Fibroblast of the aortic adventitia (primary cell): ENCODE measurements at regions not wholly inside any gene's neighbourhood (a gene's known extent, or its start where the extent isn't known, plus 50 kb on each side); places are given as distances from the start of the nearest gene placed in this dataset.

ENCODE experiments used
- DNase-seq: peaks from one replicate; pipeline ENCODE4 v3.0.0-alpha.2; 2010; ENCODE audit warnings: low read depth
- H3K4me3 ChIP-seq: 2 replicates; pipeline ENCODE4 v1.5.1; 2011; ENCODE audit warnings: low read depth, mild to moderate bottlenecking, control low read depth, low read length, moderate library complexity
- TF ChIP-seq, protein P1 (sequence below): IDR thresholded peaks from 2 replicates; pipeline ENCODE4 v1.5.1; 2011; ENCODE audit warnings: mild to moderate bottlenecking, low read length, control low read depth, inconsistent platforms; ENCODE audit not compliant: insufficient read depth

DNA sequence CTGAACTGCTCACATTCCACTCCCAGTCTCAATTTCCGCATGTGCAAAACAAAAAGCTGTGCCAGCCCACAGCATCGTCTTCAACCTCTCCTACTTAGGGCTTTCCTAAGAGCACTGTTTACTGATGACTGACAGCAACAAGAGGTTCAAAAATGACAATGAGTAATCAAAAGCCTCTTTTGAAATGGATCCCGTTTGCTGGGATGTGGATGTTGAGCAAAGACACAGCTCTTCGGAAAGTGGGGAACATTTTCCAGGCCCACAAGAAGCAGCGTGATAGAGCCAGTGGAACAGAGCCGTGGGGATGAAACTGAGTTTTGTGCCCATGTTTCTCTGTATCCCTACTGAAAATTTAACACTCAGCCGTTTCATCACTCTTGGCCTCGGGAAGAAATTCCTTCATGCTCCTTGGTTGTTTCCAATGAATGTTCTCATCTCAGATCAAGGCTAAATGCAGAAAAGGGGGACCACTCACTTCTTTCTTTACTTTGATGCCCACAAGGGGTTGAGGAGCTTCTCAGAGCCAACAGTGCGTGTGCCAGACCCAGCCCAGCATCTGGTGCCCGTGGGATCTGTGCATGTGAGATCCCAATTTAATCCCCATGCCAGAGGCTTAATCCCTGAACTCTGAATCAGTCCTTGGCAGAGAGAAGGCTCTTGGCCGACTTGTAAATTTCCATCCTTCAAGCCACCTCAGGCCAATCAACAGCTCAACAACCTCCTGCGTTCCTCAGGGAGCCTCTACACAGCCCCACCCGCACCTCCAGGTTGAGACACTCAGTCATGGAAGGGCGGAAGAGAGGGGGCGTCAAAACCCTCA lies 230.2 kb upstream of the DAPK1 start:
- DNase-seq = peak; percentile 92
- H3K4me3 ChIP-seq = no peak overlapping the region
- TF ChIP-seq, protein P1, sequence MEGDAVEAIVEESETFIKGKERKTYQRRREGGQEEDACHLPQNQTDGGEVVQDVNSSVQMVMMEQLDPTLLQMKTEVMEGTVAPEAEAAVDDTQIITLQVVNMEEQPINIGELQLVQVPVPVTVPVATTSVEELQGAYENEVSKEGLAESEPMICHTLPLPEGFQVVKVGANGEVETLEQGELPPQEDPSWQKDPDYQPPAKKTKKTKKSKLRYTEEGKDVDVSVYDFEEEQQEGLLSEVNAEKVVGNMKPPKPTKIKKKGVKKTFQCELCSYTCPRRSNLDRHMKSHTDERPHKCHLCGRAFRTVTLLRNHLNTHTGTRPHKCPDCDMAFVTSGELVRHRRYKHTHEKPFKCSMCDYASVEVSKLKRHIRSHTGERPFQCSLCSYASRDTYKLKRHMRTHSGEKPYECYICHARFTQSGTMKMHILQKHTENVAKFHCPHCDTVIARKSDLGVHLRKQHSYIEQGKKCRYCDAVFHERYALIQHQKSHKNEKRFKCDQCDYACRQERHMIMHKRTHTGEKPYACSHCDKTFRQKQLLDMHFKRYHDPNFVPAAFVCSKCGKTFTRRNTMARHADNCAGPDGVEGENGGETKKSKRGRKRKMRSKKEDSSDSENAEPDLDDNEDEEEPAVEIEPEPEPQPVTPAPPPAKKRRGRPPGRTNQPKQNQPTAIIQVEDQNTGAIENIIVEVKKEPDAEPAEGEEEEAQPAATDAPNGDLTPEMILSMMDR = no peak

DNA sequence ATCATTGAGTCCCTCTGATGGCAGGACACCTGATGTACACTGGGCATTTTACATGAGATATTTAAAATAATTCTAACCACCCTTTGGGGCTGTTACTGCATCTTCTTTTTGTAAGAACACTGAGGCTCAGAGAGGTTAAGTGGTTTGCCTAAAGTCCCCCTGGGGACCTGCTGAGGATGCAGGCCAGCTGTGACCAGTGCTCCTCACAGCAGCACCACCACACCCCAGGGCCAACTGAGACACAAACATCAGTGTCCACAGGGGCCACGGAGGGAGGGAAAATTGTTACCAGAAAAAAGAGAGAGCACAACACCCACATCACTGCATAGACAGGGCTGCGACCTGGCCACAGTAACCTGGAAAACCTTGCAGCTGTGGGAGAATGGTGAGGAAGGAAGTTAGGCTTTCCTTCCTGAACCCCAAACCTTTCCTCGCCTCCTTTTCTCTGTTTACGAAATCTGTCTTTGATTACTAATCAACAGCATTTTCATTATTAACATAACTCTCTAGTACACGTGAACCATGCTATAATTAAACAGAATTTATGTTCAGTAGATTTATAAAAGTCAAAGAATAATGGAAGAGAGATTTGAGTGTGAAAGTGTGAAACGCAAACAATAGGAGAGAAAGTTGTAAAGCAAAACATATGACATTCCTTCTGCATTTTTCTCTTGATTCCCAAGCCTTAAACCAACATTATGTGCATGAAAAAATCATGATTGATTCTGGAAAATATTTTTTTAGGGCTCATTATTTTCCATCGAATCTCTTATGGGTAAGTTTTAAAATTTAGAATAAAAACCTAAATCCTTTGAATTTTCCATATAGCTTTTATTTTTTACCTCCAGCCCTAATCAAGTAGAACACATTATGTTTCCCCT lies 228.1 kb upstream of the DAPK1 start:
- DNase-seq = no peak
- TF ChIP-seq, protein P1 = no peak
- H3K4me3 ChIP-seq = no peak overlapping the region

DNA sequence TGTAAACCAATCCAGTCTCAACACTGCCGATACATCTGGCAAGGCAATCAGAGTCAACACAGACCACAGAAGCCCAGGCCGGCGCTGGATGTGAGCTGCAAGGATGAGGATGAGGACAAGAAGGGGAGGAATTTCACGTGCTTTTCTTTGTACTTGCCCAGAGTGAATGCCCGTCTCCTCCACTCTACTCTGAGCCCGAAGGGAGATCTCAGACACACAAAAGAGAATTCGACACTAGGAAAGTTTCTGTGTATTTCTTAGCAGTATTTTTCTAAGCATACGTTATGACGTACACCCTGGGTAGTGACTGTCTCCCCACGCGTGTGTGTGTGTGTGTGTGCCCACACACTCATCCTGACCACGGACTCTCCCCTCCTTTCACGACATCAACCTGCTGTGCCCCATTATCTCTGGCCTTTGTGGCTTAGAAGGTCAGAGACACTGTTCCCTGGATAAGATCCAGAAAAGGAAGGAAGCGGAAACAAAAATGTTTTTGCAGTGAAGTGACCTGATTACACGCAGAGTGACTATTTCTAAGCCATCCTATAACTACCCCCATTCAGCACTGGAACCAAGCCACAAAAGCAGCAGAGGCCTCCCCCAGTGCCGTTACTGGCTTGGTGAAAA lies 227.3 kb upstream of the DAPK1 start:
- TF ChIP-seq, protein P1 = no peak
- no peak overlapping the region for H3K4me3 ChIP-seq
- DNase-seq = peak; percentile 49

DNA sequence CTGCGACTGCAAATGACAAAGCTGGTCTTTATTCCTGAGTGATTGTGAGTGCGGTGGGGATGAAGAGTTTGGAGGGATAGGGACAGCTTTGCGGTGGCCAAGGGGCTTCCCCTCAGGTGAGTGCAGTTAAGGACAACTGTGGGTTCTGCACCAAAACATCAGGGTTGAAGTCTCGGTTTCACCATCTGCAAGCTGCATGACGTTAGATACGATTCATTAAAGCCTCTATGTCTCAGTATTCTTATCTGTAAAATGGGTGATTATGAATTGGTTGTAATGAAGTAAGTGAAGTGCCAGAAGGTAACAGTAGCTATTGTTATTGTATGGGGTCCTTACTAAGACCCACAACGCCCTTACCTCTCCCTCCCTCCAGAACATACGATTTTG lies 226.8 kb upstream of the DAPK1 start:
- no peak for DNase-seq
- H3K4me3 ChIP-seq = no peak overlapping the region
- TF ChIP-seq, protein P1 = no peak

DNA sequence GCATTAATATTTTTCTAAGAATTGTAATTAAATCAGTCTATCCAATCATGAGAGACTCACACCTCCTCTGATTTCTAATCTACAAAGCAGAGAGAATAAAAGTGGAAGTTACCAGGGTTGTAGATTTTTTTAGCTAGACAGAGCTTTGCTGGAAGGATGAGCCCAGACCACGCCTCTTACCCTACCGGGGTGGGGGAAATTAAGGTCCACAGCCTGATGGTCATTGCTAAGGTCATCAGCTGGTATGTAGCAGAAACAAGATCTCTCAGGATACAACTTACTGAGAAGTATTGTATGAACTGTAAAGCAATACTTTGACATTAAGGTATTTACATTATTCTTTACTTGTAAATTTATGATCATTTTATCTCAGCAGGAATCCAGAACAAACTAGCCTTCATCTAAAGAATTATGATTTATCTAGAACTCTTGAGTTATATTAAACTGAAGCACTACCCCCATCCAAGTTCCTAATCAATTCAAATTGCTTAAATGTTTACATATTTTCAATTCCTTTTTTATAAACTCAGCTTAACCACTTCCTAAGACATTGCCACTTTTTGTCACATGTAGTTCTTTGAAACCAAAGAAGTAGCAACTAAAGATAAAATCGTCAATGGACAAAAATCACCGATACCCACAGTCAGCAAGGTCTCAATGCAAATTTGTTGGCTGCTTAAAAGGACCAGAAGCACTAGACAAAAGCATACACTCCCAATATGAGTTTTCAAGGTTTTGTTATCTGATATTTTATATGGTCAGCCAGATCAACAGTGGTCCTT lies 225.8 kb upstream of the DAPK1 start:
- H3K4me3 ChIP-seq = no peak overlapping the region
- DNase-seq = no peak
- TF ChIP-seq, protein P1 = no peak
